Neural crest cell (in vitro differentiated cells): ENCODE measurements at regions not wholly inside any gene's neighbourhood (a gene's known extent, or its start where the extent isn't known, plus 50 kb on each side); places are given as distances from the start of the nearest gene placed in this dataset.

Experiments used
- DNase-seq: peaks from one replicate; pipeline ENCODE4 v3.0.0; 2021; ENCODE audit warnings: low read depth, mixed read lengths, low spot score
- H3K27ac Mint-ChIP-seq: one replicate; pipeline ENCODE4 v1.8.0; 2021; ENCODE audit warnings: mild to moderate bottlenecking, mixed read lengths; ENCODE audit not compliant: unreplicated experiment
- H3K27me3 Mint-ChIP-seq: 2 replicates; pipeline ENCODE4 v1.8.0; 2021; ENCODE audit warnings: low read depth, mild to moderate bottlenecking, mixed read lengths
- H3K36me3 Mint-ChIP-seq: 2 replicates; pipeline ENCODE4 v1.8.0; 2021; ENCODE audit warnings: low read depth, mild to moderate bottlenecking, mixed read lengths
- H3K4me1 Mint-ChIP-seq: 2 replicates; pipeline ENCODE4 v1.8.0; 2021; ENCODE audit warnings: mixed read lengths
- H3K4me3 Mint-ChIP-seq: one replicate; pipeline ENCODE4 v1.8.0; 2021; ENCODE audit warnings: mild to moderate bottlenecking, mixed read lengths
- H3K9me3 Mint-ChIP-seq: 2 replicates; pipeline ENCODE4 v1.8.0; 2021; ENCODE audit warnings: mixed read lengths
- CTCF ChIP-seq: fragments of 200-600 bp; sonication (generic); conservative IDR thresholded peaks from 2 replicates; pipeline ENCODE4 v1.5.0; 2021; ENCODE audit warnings: antibody characterized with exemption, mild to moderate bottlenecking

- H3K9me3 Mint-ChIP-seq: peaks cover 6% of the 10 kb centered on the region
- H3K36me3 Mint-ChIP-seq: no peaks in the 10 kb centered on the region
- H3K27me3 Mint-ChIP-seq: no peaks in the 10 kb centered on the region
- no peak overlapping the region for H3K27ac Mint-ChIP-seq
- no peak overlapping the region for H3K4me3 Mint-ChIP-seq
- DNase-seq: no peak
- TF ChIP-seq CTCF: no peak
- H3K4me1 Mint-ChIP-seq: no peaks in the 10 kb centered on the region
These were observed 294.8 kb downstream of the HS3ST1 start for GRCh38 chr4:11133868-11134267.

GRCh38 chr4:11132478-11132877 is 296.2 kb downstream of the HS3ST1 start:
- no peak for TF ChIP-seq CTCF
- Mint-ChIP-seq H3K4me1 (no peaks in the 10 kb centered on the region), H3K36me3 (no peaks in the 10 kb centered on the region), H3K4me3 (no peak overlapping the region), H3K27me3 (no peaks in the 10 kb centered on the region), H3K27ac (no peak overlapping the region), H3K9me3 (peaks cover 6% of the 10 kb centered on the region)
- DNase-seq: no peak

GRCh38 chr4:11131491-11131890 is 297.2 kb downstream of the HS3ST1 start:
- Mint-ChIP-seq H3K4me3 (no peak overlapping the region), H3K36me3 (no peaks in the 10 kb centered on the region), H3K27me3 (no peaks in the 10 kb centered on the region), H3K9me3 (peaks cover 6% of the 10 kb centered on the region), H3K27ac (no peak overlapping the region), H3K4me1 (no peaks in the 10 kb centered on the region)
- DNase-seq: no peak
- TF ChIP-seq CTCF: no peak

- no peak for DNase-seq
- TF ChIP-seq CTCF: no peak
- H3K4me3 Mint-ChIP-seq: no peak overlapping the region
- H3K27me3 Mint-ChIP-seq: no peaks in the 10 kb centered on the region
- H3K4me1 Mint-ChIP-seq: no peaks in the 10 kb centered on the region
- no peak overlapping the region for H3K27ac Mint-ChIP-seq
- peaks cover 6% of the 10 kb centered on the region for H3K9me3 Mint-ChIP-seq
- no peaks in the 10 kb centered on the region for H3K36me3 Mint-ChIP-seq
These were observed 298.3 kb downstream of the HS3ST1 start for GRCh38 chr4:11130195-11130970.

- Mint-ChIP-seq H3K27ac (no peak overlapping the region), H3K4me1 (no peaks in the 10 kb centered on the region), H3K36me3 (no peaks in the 10 kb centered on the region), H3K4me3 (no peak overlapping the region), H3K27me3 (no peaks in the 10 kb centered on the region), H3K9me3 (peaks cover 4% of the 10 kb centered on the region)
- DNase-seq: no peak
- TF ChIP-seq CTCF: no peak
These were observed 308.3 kb downstream of the HS3ST1 start for GRCh38 chr4:11120435-11120834.
